ENCODE measurements at regions not wholly inside any gene's neighbourhood (a gene's known extent, or its start where the extent isn't known, plus 50 kb on each side); places are given as distances from the start of the nearest gene placed in this dataset.
"Not testable (repeated sequence)": the region's sequence is repeated elsewhere in the genome, so short reads cannot be mapped to it uniquely, and the experiment has no call there.

- no peak for DNase-seq
Measured at GRCh38 chr21:33993286-33994231, 78.0 kb upstream of the ATP5PO start.

- DNase-seq: not testable (repeated sequence)
Measured at GRCh38 chr21:33992412-33992811, 76.8 kb upstream of the ATP5PO start.

- no peak for DNase-seq
Measured at GRCh38 chr21:33991133-33991532, 75.5 kb upstream of the ATP5PO start.

- DNase-seq: no peak
Measured at GRCh38 chr21:33989440-33989839, 73.8 kb upstream of the ATP5PO start.

GRCh38 chr21:33988237-33989017 lies 72.8 kb upstream of the ATP5PO start:
- DNase-seq: no peak

- no peak for DNase-seq
Measured at GRCh38 chr21:33987461-33987860, 71.9 kb upstream of the ATP5PO start.

GRCh38 chr21:33985117-33986050 lies 69.8 kb upstream of the ATP5PO start:
- DNase-seq: no peak

GRCh38 chr21:33984021-33984481 lies 68.4 kb upstream of the ATP5PO start:
- no peak for DNase-seq

- DNase-seq: no peak
Measured at GRCh38 chr21:33981391-33982101, 65.9 kb upstream of the ATP5PO start.

- DNase-seq: no peak
Measured at GRCh38 chr21:33980276-33980916, 64.8 kb upstream of the ATP5PO start.

GRCh38 chr21:33978585-33978984 lies 63.0 kb upstream of the ATP5PO start:
- no peak for DNase-seq

GRCh38 chr21:33977721-33978369 lies 62.2 kb upstream of the ATP5PO start:
- no peak for DNase-seq

- no peak for DNase-seq
Measured at GRCh38 chr21:33977017-33977720, 61.6 kb upstream of the ATP5PO start.

- peak; percentile 45 for DNase-seq
Measured at GRCh38 chr21:33976082-33977016, 60.7 kb upstream of the ATP5PO start.

- DNase-seq: peak; percentile 39
Measured at GRCh38 chr21:33975548-33976081, 60.0 kb upstream of the ATP5PO start.

GRCh38 chr21:33974513-33975468 lies 59.2 kb upstream of the ATP5PO start:
- no peak for DNase-seq

GRCh38 chr21:33973268-33973667 lies 57.7 kb upstream of the ATP5PO start:
- DNase-seq: no peak
